NAMALWA (cell line): ENCODE measurements at regions not wholly inside any gene's neighbourhood (a gene's known extent, or its start where the extent isn't known, plus 50 kb on each side); places are given as distances from the start of the nearest gene placed in this dataset.

Source experiments
- DNase-seq: peaks from one replicate; pipeline ENCODE4 v3.0.0-alpha.2; 2015; ENCODE audit warnings: low spot score

DNA sequence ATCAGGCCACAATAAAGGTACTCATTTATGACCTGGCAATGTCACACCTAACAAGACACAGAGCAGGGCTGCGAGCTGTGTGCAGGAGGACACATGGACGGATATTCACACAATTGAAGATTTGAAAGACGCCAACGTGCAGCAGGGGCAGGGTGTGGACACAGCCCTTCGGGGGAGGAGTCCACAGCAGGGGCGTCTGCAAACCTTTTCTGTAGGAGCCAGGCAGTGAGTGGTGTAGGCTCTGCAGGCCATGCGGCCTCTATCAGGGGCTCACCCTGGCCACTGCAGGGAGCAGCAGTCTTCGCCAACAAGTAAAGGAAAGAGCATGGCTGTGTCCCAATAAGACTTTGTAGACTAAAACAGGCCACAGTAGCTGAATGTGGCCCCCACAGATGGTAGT, 125.7 kb upstream of the SNTG2 start:
- no peak for DNase-seq

DNA sequence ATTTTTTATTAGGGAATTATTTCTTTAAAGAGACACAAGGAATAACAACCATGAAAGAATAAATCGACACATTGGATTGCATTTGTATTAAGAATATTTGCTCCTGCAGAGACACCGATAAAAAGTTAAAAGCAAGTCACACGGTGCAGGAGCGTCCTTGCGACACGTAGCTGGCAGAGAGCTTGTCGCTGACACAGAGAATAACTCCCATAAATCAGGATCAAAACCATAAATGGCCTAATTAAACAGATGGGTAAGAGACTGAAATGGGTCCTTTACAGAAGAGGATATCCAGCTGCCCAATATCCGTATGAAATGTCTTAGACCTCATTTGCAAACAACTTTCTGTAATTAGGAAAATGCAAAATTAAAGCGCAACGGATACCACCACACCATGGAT, 126.1 kb upstream of the SNTG2 start:
- no peak for DNase-seq

DNA sequence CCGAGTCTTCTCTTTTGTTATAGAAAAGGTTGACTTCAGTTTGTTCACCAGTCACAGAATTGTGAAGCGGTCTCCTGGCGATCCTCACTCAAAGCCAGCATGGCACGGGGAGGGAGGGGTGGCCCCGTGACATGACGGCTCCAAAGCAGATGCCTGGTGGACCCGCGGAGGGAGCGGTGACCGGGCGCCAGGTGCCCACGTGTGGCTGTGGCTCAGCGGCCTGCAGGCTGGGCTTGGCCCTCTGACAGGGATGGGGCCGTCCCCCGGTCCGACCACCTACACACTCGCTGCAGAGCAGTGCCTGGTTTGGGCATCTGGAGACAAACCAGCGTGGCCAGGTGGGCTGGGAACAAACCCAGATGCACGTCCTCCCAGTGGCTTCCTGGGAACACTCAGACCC, 129.1 kb upstream of the SNTG2 start:
- DNase-seq = no peak

DNA sequence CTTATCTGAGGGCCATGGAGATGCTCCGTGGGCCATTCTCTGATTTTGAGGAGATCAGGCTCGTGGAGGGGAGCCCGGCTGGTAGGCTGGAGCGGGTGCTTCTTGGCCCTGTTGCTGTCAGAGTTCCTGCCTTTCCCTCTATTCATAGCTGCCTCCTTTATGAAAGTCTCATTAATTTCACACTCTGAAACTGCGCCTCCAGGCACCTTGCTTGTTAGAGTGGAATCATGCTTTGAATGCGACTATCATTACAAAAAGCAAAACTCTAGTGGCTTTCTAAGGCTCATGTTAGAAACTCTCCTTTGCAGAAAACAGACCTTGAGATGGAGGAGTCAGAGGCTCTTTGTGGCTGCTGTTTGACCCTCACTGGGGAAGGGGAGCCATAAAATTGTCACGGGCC, 131.0 kb upstream of the SNTG2 start:
- DNase-seq = no peak

DNA sequence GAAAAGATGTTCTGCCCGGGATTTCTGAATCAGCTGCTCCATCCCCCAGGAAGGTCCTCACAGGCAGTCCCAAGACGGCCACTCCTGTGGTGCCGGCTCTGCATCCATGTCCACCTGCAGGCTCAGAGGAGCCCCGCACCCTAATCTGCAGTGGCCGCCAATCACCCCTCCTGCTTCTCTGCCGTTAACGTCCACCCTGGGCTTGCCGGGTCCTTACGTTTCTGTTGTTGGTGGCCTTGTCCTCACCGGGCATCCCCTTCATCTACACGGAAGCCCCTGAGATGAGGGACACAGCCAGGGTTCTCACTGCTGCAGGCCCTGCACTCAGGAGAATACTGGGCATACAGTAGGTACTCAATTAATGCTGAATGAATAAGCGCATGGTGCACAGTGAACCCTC, 131.5 kb upstream of the SNTG2 start:
- DNase-seq = no peak

DNA sequence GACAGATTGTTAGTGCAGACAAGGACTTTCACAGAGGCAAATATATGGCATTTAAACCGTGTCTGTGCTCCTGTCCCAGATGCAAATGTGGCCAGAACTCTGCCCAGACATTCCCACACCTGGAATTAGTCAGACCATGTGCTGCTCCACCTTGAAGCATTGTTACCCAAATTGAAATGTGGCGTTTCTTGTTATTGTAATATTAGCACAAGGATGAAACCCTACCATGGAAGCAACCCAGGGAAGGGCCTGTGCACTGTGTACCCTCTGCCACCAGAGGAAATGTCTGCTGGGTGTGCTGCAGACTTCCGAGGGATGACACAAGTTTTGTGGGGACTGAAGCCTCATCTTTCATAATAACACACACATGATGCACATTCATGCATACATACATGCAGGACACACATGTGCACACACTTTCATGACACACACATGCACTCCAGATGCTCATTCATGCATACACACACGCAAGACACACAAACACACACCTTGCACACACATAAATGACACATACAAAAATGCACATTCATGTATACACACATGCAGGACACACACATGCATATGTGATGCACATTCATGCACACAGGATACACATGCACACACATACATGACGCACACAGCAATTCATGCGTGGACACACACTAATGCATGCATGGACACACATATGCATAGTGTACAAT, 133.2 kb upstream of the SNTG2 start:
- no peak for DNase-seq

DNA sequence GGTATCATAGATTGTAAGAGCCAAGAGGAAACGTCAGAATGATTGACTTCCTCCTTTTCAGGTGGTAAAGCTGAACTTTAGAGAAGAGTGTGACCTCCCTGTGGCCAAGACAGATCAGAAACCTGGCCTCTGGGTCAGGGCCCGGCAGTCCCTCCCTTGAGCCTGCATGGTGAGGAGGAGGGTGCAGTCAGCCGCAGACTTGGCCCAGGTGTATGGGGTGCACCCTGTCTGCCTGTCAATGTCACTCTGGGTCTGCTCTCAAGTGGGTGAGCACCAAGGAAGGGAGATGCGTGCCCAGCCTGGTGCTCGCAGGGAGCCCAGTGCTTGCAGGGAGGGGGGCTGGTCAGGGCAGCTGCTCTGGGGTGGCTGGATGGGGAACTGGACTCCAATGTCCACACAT, 134.4 kb upstream of the SNTG2 start:
- no peak for DNase-seq

DNA sequence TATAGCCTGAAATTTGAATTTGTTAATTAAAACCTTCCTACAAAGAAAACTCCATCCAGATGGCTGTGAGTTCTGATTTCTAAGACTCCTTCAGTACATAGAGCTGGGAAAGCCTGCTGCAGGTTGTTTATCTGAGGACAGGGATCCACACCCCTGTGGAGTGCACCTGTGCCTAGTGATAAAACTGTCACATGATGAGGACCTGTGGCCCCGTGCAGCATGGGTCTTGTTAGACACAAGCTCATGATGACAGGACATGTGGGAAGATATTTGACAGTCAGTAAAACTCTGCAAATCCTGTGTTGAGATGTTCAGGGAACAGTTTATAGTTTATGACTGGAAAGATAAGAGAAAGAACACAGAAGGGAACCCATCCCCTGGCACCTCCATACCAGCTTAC, 133.2 kb upstream of the TMEM18 start:
- DNase-seq = no peak

DNA sequence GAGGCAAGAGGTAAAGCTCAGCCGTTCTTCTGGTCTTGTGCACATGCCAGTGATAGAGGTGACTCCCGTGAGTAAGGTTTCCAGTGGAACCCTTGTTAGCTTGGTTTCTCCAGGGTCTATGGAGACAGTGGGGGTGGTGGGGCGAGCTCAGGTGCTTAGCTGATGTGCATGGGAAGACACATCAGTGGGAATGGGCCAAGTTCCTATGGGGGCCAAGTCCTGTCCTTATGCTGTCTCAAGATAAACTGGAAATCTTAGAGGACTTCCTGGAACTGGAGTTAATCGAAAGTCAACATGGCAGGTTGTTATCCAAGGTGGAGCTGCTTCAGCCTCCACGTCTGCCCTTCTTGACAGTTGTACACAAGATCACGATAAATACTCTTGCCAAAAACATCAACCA, 130.1 kb upstream of the TMEM18 start:
- DNase-seq = no peak

DNA sequence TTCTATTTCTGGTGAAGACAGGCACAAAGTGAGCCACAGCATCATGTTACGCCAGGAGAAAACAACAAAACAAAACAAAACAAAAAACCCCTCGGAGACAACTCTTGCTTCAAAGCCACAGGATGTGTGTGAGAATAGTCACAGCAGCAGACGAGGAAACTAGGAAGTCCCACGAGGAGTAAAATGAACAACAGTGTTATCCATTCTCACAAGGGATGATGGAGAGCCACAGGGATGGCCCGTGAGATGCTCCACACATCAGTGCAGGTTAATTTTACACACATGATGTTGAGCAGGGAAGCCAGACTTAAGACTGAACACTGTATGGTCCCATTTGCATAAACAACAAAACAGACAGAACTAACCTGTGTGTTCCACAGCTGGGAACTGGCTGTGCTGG, 128.5 kb upstream of the TMEM18 start:
- DNase-seq = no peak

DNA sequence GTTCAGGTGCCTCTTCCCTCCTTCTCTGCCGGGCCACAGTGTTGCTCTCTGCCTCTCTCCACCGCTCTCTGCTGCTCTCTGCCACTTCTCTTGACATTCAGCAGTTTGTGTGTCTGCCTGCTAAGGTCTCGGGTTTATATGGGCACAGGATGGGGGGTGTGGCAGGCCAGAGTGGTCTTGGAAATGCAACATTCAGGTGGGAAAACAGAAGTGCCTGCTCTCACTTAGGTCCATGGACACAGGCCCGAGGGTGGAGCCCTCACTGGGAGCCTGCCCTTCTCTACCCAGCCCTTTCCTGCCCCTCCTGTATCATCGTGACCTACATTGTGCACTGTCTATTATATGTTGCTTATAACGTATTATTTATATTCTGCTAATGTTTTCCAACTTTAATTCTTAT, 120.8 kb upstream of the TMEM18 start:
- DNase-seq = no peak

DNA sequence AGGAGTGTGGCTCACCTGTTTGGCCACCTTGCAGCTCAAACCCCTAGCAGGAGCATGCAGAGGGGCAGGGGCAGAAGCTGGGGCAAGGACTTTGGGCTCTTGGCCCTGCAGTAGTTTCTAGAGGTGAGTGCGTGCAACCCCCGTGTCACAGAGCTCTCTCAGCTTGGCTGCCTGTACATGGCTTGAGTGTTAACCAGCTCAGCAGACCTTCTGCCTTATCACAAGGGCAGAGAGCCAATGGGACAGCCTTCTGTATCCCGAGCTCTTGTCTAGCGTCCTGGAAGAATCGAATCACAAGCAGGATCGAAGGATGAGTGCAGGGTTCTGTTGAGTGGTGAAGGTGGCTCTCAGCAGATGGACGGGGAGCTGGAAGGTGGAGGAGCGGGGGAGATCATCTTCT, 120.3 kb upstream of the TMEM18 start:
- DNase-seq = no peak

DNA sequence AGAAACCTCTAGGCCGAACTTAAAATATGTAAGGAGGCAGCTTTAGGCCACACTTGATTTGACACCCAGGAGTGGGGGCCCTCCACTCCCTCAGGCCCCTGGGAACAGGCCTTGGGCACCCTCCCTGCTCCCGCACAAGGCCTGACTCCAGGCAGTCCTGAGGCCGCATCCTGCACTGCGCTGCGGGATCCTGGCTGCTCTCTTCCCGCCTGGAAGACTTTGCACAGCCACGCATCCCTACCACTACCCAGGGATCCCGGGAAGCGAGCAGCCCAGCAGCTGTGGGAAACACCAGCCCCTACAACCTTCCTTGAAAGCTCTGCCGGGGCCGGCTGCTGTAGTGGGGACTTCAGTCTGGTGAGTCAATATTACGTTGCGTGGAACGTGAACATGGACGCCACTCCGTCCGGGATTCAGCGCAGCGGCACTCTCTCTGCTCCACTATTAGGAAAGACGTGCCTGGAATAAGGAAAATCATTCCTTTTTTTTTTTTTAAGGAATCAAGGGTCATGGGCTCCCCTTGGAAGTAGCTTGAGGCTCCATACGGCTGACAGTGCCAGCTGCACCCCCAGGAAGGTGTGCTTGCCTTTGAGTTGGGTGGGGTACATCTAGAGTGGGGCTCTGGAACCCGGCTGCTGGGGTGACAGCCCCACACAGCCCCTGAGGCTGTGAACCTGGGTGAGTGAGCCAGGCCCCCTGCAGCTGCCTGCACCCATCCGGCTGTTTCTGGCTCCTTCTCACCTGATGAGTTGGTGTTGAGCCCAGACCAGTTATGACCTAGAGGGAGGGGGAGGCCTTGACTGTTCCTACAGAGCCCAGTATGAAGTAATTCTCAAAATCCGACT, 119.2 kb upstream of the TMEM18 start:
- DNase-seq = no peak

DNA sequence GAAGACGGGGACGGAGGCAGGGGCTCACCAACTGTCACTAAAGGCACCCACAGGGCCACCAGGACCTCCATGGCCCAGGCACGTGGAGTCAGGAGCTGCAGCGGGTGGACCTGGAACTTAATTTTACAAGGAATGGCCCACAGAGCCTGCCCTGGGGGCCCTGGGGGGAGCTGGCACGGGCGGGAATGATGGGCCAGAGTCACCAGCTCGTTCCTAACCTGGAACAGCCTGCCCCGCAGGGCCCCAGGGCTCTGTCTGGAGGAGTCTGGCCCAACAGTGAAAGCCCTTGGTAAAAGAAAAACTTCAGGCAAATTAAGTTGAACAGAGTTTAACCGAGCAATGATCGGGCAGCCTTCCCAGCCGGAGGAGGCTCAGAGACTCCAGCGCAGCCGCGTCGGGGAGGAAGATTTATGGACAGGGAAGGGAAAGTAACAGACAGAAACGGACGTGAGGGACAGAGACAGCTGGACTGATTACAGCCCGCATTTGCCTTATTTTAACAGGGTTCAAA, 118.4 kb upstream of the TMEM18 start:
- DNase-seq = no peak

DNA sequence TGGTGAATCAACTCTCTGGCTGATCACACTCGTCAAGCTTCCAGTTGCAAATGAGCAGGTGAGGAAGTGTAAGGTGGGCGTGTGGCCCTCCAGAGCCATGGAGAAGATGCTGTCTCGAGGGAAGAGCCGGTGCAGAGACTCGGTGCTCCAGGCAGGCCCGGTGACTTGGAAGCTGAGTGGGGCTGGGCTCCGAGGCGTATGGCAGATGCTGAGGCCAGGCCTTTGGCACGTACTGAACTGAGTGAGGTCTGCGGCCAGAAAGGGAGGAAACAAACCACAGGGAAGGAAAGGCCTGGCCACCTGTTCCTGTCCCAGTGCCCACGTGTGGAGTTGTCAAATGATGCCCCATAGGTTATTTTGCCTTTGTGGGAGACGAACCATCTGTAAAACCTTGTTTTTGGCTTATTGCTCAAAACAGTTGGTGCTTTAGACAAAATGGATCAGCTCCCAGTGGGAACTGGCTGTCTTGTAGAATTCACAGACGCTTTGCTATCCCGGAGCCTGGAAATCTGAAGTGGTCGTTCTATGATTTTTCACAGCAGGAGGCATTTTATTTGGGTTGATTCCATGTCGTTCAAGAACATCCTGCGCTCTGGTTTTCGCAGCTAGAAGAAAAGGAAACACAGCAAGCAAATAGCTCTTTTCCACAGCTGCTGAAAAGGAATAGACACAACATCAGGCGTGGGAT, 117.5 kb upstream of the TMEM18 start:
- no peak for DNase-seq

DNA sequence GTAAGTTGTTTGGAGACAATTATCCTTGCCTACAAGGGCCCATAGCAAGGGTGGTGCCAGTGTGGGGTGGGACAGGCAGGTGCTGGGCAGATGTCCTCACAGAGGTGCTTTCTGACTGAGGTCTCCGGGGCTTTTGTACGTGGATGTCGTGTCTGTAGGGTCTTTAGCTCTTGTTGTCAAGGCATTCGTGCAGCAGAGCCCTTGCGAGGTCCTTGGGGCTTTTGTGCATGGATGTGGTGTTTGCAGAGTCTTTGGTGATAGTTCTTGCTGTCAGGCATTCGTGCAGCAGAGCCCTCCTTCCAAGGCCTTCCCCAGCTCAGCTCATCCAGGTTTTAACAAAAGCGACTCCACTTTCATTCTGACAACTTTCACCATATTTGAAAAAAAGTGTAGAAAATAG, 116.0 kb upstream of the TMEM18 start:
- DNase-seq = no peak

DNA sequence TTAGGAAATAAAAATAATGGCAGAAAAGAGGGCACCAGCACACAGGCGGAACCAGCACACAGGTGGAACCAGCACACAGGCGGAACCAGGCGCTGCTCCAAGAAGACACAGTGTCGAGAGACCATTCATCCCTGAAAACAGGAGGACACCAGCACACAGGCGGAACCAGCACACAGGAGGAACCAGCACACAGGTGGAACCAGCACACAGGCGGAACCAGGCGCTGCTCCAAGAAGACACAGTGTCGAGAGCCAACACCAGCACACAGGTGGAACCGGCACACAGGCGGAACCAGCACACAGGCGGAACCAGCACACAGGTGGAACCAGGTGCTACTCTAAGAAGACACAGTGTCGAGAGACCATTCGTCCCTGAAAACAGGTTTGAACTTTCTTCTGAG, 115.5 kb upstream of the TMEM18 start:
- no peak for DNase-seq

DNA sequence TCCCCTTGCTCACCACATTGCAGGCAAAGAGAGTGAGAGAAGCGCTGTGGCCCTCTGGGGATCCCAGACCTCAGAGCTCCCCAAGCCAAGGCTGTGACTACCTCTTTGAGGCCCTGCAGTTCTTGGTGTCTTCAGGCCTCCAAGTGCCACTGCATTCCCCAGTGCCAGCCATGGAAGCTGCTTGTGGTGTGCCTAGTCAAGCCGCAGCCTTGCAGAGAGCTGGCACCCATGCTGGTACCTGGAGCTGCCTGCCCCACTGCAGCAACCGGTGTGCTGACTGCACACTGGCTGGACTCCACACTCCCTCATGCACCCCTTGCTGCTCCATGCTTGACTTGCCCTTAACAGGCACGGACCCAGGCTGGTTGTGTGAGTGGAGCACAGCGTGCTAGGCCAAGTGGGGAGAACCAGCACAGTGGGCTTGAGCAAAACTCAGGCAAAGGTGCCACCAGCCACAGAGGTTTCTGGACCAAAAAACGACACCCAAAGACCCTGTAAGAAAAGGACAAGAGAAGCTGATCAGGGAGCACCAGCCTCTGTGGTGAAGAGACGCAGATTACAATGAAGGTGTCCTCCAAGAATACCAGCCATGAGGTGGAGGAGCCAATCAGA, 113.5 kb upstream of the TMEM18 start:
- DNase-seq = no peak

DNA sequence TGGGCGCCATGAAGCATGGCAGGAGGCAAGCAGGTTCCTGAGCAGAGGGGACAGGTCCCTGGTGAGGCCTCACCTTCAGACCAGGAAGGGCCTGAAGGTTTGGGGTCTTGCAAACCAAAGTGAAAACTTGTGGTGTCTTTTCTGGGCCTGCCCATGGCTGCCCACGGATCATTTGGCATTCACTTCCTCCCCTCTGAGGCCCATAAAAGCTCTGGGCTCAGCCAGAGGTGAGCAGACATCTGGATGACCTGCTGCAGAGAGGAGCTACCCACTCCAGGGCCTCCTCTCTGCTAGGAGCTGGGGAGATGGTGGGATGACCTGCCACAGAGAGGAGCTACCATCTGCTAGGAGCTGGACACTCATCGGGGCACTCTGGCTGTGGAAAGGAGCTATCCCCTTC, 112.9 kb upstream of the TMEM18 start:
- no peak for DNase-seq

DNA sequence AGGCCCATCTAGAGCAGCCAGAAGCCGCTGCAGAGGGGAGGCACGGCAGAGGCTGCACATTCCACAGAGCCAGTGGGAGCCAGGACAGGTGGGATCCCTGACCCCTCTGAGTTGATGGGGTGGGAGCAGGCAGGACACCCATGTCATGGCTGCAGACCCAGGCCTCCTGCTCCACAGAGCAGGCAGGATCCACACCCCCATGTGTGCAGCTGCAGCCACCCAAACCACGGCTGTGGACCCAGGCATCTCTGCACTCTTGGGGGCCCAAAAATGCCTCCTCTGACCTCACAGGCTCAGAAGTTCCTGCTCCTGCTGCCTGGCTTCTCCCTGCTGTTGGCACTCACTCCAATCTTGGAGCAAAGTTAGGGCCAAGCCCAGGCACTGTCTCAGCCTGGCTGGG, 112.3 kb upstream of the TMEM18 start:
- DNase-seq = no peak

DNA sequence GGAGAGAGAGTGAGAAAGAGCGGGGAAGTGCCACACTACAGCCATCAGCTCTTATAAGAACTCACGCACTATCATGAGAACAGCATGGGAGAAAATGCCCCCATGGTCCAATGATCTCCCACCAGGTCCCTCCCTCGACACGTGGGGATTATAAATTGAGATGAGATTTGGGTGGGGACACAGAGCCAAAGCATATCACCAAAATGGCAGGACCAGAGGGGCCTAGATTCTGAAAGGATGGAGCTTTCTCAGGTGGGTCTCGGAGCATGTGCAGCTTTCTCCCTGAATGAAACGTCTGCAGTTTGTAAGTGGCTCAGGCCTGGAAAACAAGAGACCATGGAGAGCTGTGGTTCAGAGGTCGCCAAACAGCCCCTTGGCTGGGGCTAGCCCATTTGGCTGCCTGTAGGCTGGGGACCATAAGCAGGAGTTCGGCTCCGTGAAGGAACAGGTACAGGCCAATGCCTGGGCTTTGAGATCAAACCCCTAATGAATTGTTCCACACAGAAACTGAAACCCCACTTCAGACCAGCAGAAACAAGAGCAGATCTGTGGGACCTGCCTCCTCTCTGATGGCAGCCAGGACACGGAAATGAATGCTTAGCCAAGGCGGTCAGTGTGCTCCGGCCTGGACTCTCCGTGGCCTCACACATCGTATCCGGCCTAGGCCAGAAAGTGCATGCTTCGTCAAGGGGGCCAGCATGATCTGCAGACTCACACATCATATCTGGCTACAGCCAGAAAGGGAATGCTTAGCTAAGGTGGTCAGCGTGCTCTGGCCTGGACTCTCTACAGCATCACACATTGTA, 111.2 kb upstream of the TMEM18 start:
- no peak for DNase-seq

DNA sequence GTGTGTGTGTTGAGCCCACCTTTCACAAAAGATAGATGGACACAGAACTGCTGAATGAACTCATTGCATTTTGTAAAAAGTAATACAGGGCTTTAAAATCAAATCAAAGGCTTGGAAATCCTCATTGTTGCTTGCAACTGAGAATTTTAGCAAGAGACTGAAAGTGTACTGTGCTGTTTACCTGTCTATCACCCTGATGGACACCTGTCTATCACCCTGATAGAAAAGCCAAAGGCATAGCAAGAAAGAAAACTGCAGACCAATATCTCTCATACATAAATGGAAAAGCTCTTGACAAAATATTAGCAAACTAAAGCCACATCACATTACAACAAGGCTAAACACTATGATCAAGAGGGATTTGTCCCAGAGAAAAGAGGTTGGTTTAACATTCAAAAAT, 107.5 kb upstream of the TMEM18 start:
- no peak for DNase-seq
